ENCODE measurements at regions not wholly inside any gene's neighbourhood (a gene's known extent, or its start where the extent isn't known, plus 50 kb on each side); places are given as distances from the start of the nearest gene placed in this dataset.

- Histone ChIP-seq H3K27me3 (replicated peaks; ENCODE audit: insufficient read depth, low read length) (no peaks in the 10 kb centered on the region), H3K9me3 (replicated peaks; ENCODE audit: insufficient read depth, low read length) (no peaks in the 10 kb centered on the region), H3K27ac (ENCODE audit: low read length) (no peak overlapping the region), H3K36me3 (replicated peaks; ENCODE audit: insufficient read depth, low read length) (no peaks in the 10 kb centered on the region), H3K4me1 (ENCODE audit: low read length) (no peaks in the 10 kb centered on the region), H3K9ac (ENCODE audit: low read length) (no peak overlapping the region), H3K4me2 (ENCODE audit: low read depth, low read length) (no peak overlapping the region), H3K4me3 (ENCODE audit: low read length) (no peak overlapping the region), H3K79me2 (ENCODE audit: low read length) (no peaks in the 10 kb centered on the region), H3F3A (ENCODE audit: insufficient read depth, low read length) (no peaks in the 10 kb centered on the region), H4K20me1 (ENCODE audit: insufficient read depth, low read length) (no peaks in the 10 kb centered on the region), H2AFZ (ENCODE audit: low read length) (no peak overlapping the region), H3K9me2 (replicated peaks; ENCODE audit: insufficient read depth, low read length) (no peaks in the 10 kb centered on the region)
- TF ChIP-seq EZH2 (optimal IDR thresholded peaks at IDR 0.05; ENCODE audit: low read depth, low read length) (no peak), CTCF (IDR thresholded peaks at IDR 0.05; ENCODE audit: low read length) (no peak), EZH2phosphoT487 (IDR thresholded peaks at IDR 0.05; ENCODE audit: low read length) (no peak)
- no peak for DNase-seq
Measured at GRCh38 chr9:105833271-105833975, 139.1 kb downstream of the TMEM38B start.

- no peak overlapping the region for H3K27ac ChIP-seq (ENCODE audit: low read length)
- no peaks in the 10 kb centered on the region for H3K27me3 ChIP-seq (replicated peaks; ENCODE audit: insufficient read depth, low read length)
- H4K20me1 ChIP-seq (ENCODE audit: insufficient read depth, low read length), result no peaks in the 10 kb centered on the region
- H3K36me3 ChIP-seq (replicated peaks; ENCODE audit: insufficient read depth, low read length), result no peaks in the 10 kb centered on the region
- H3K9me3 ChIP-seq (replicated peaks; ENCODE audit: insufficient read depth, low read length), result no peaks in the 10 kb centered on the region
- TF ChIP-seq CTCF (IDR thresholded peaks at IDR 0.05; ENCODE audit: low read length) (no peak), EZH2phosphoT487 (IDR thresholded peaks at IDR 0.05; ENCODE audit: low read length) (no peak), EZH2 (optimal IDR thresholded peaks at IDR 0.05; ENCODE audit: low read depth, low read length) (no peak)
- no peak overlapping the region for H3K4me2 ChIP-seq (ENCODE audit: low read depth, low read length)
- H3K79me2 ChIP-seq (ENCODE audit: low read length), result no peaks in the 10 kb centered on the region
- no peaks in the 10 kb centered on the region; the same call in 1 of the 2 replicates for H3F3A ChIP-seq (ENCODE audit: insufficient read depth, low read length)
- 0 out of 2 replicates have a peak, but pooled peaks cover 3% of the 10 kb centered on the region for H3K4me1 ChIP-seq (ENCODE audit: low read length)
- H3K4me3 ChIP-seq (ENCODE audit: low read length), result no peak overlapping the region
- H3K9me2 ChIP-seq (replicated peaks; ENCODE audit: insufficient read depth, low read length), result no peaks in the 10 kb centered on the region
- no peak overlapping the region for H3K9ac ChIP-seq (ENCODE audit: low read length)
- H2AFZ ChIP-seq (ENCODE audit: low read length), result no peak overlapping the region
- DNase-seq, result no peak
Measured at GRCh38 chr9:105834404-105834803, 140.1 kb downstream of the TMEM38B start.

GRCh38 chr9:105835721-105836120 lies 141.4 kb downstream of the TMEM38B start:
- no peaks in the 10 kb centered on the region for H4K20me1 ChIP-seq (ENCODE audit: insufficient read depth, low read length)
- no peaks in the 10 kb centered on the region for H3K9me3 ChIP-seq (replicated peaks; ENCODE audit: insufficient read depth, low read length)
- no peaks in the 10 kb centered on the region; the same call in 1 of the 2 replicates for H3F3A ChIP-seq (ENCODE audit: insufficient read depth, low read length)
- no peak for DNase-seq
- no peak for TF ChIP-seq EZH2phosphoT487 (IDR thresholded peaks at IDR 0.05; ENCODE audit: low read length)
- TF ChIP-seq CTCF (IDR thresholded peaks at IDR 0.05; ENCODE audit: low read length), result no peak
- no peak for TF ChIP-seq EZH2 (optimal IDR thresholded peaks at IDR 0.05; ENCODE audit: low read depth, low read length)
- no peaks in the 10 kb centered on the region for H3K27me3 ChIP-seq (replicated peaks; ENCODE audit: insufficient read depth, low read length)
- no peaks in the 10 kb centered on the region for H3K36me3 ChIP-seq (replicated peaks; ENCODE audit: insufficient read depth, low read length)
- H3K4me1 ChIP-seq (ENCODE audit: low read length), result 0 out of 2 replicates have a peak, but pooled peaks cover 3% of the 10 kb centered on the region
- no peak overlapping the region for H3K27ac ChIP-seq (ENCODE audit: low read length)
- H3K4me2 ChIP-seq (ENCODE audit: low read depth, low read length), result no peak overlapping the region
- H3K4me3 ChIP-seq (ENCODE audit: low read length), result no peak overlapping the region
- no peak overlapping the region for H2AFZ ChIP-seq (ENCODE audit: low read length)
- H3K9ac ChIP-seq (ENCODE audit: low read length), result no peak overlapping the region
- H3K79me2 ChIP-seq (ENCODE audit: low read length), result no peaks in the 10 kb centered on the region
- no peaks in the 10 kb centered on the region for H3K9me2 ChIP-seq (replicated peaks; ENCODE audit: insufficient read depth, low read length)

All from MM.1S (cell line).